LHCN-M2 (cell line): ENCODE measurements at regions not wholly inside any gene's neighbourhood (a gene's known extent, or its start where the extent isn't known, plus 50 kb on each side); places are given as distances from the start of the nearest gene placed in this dataset.
"Not testable (repeated sequence)": the region's sequence is repeated elsewhere in the genome, so short reads cannot be mapped to it uniquely, and the experiment has no call there.

ENCODE experiments used
- DNase-seq: peaks from one replicate; pipeline ENCODE4 v3.0.0-alpha.2; 2012; ENCODE audit warnings: low read depth

- DNase-seq = peak; percentile 40
Measured at GRCh38 chr9:115855458-115856133, 298.0 kb upstream of the PAPPA start.

GRCh38 chr9:115858421-115858820, 295.2 kb upstream of the PAPPA start:
- peak; percentile 73 for DNase-seq

- DNase-seq = no peak
Measured at GRCh38 chr9:115862021-115862420, 291.6 kb upstream of the PAPPA start.

- DNase-seq = no peak
Measured at GRCh38 chr9:115864581-115864980, 289.0 kb upstream of the PAPPA start.

- DNase-seq = no peak
Measured at GRCh38 chr9:115867326-115867725, 286.3 kb upstream of the PAPPA start.

GRCh38 chr9:115877852-115878438, 275.6 kb upstream of the PAPPA start:
- peak; percentile 23 for DNase-seq

GRCh38 chr9:115879451-115879850, 274.1 kb upstream of the PAPPA start:
- DNase-seq = no peak

GRCh38 chr9:115880221-115880885, 273.2 kb upstream of the PAPPA start:
- no peak for DNase-seq

GRCh38 chr9:115882911-115883310, 270.7 kb upstream of the PAPPA start:
- peak; percentile 50 for DNase-seq

GRCh38 chr9:115883467-115884329, 269.9 kb upstream of the PAPPA start:
- peak; percentile 49 for DNase-seq

GRCh38 chr9:115884846-115885245, 268.7 kb upstream of the PAPPA start:
- DNase-seq = no peak

- no peak for DNase-seq
Measured at GRCh38 chr9:115888131-115888530, 265.5 kb upstream of the PAPPA start.

- peak; percentile 80 for DNase-seq
Measured at GRCh38 chr9:115891929-115892328, 261.7 kb upstream of the PAPPA start.

GRCh38 chr9:115898478-115898877, 255.1 kb upstream of the PAPPA start:
- DNase-seq = not testable (repeated sequence)

GRCh38 chr9:115900698-115901097, 252.9 kb upstream of the PAPPA start:
- DNase-seq = no peak

GRCh38 chr9:115910959-115911358, 242.6 kb upstream of the PAPPA start:
- DNase-seq = no peak

GRCh38 chr9:115912086-115912485, 241.5 kb upstream of the PAPPA start:
- DNase-seq = no peak

GRCh38 chr9:115913696-115914095, 239.9 kb upstream of the PAPPA start:
- peak; percentile 4 for DNase-seq

- DNase-seq = no peak
Measured at GRCh38 chr9:115914291-115914690, 239.3 kb upstream of the PAPPA start.

- peak; percentile 65 for DNase-seq
Measured at GRCh38 chr9:115921301-115921700, 232.3 kb upstream of the PAPPA start.

- no peak for DNase-seq
Measured at GRCh38 chr9:115922444-115922843, 231.1 kb upstream of the PAPPA start.

- no peak for DNase-seq
Measured at GRCh38 chr9:115923410-115923809, 230.2 kb upstream of the PAPPA start.
